COLO668 (cell line): ENCODE measurements at regions not wholly inside any gene's neighbourhood (a gene's known extent, or its start where the extent isn't known, plus 50 kb on each side); places are given as distances from the start of the nearest gene placed in this dataset.
"Not testable (repeated sequence)": the region's sequence is repeated elsewhere in the genome, so short reads cannot be mapped to it uniquely, and the experiment has no call there.

ENCODE experiments used
- DNase-seq: peaks from one replicate; lab custom pipeline; 2025; ENCODE audit not compliant: unreplicated experiment; lab: John Stamatoyannopoulos, UW

DNA sequence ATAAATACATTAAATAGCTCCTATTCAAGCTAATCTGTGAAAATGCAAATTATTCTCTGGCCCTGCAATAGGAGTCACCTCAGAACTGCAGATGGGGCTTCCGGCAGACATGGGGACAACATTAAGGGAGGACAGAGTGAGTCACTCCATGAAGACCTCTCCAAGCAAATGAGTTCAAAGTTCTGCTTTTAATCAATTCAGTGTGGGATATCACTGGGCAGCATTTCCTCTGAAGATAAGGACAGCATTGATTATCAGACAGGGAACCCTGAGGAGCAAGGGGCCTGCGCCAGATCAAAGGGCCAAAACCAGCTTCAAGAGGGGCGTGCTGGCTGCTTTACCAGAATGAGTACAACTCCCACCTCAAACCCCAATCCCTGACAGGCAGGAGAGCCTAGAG, 356.9 kb upstream of the KLHL29 start:
- DNase-seq: no peak

DNA sequence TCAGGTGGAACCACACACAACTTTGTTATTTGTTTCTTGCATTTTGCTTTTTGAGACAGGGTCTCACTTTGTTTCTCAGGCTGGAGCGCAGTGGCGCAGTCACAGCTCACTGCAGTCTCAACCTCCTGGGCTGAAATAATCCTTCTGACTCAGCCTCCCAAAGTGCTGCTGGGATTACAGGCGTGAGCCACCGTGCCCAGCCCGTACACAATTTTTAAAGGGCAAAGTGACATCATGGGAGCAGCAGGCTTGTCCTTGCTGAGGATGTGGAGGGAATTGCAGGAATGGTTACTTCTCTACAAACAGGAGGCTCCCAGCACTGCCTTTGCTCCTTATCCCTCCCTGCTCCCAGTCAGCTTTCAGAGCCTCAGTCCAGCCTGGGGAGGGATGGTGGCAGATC, 355.9 kb upstream of the KLHL29 start:
- no peak for DNase-seq

DNA sequence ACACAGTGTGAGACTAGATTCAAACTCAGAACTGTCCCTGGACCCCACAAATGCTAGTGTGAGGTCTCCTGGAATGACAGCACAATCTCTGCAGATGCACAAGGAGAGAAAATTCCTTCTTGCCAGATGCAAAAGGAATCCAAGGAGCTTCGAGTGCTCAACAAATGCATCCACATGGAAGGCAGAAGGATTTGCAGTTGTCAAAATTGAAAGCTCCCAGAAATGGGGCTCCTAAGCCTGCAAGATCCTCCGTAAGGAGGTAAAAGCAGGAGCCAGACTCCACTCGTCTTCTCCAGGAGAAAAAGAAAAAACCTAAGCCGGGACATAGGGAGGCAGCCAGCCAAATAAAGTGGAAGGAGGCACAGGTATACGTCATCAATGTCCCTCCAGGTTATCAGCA, 355.0 kb upstream of the KLHL29 start:
- DNase-seq: no peak

DNA sequence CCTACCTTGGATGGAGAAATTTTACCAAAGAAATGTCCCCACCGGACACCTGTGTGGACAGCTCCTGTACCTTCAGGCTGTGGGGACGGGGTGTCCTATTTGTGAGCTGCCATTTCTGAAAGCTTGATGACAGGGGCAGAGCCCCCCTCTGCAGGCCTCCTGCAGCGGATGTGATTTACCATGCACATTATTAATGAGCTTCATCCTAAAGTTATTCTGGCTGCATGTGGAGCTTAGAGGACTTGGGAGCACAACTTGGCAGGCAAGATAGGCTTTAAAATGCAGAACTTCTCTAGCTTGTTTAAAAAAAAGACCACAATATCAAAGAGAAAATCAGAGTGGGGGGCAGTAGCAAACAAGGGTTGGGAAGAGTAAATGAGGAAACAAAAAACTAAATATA, 350.0 kb upstream of the KLHL29 start:
- no peak for DNase-seq

DNA sequence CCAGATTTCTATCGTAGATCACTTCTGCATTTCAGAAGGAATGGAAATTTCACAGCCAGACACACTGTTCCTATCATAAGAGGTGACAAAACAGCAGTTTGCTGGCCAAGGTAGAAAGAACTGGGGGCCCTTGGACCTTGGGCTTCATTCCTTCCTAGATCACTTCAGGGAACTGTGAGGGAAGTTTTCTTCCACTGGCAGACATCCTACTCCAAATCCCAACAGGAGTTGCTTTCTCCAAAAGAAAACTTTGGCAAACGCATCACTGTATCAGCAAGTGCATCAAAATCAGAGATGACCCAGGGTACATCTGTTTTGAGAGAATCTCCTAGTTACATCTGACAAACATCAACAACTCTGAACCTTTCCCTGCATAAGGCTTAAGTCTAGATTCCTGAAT, 348.4 kb upstream of the KLHL29 start:
- no peak for DNase-seq

DNA sequence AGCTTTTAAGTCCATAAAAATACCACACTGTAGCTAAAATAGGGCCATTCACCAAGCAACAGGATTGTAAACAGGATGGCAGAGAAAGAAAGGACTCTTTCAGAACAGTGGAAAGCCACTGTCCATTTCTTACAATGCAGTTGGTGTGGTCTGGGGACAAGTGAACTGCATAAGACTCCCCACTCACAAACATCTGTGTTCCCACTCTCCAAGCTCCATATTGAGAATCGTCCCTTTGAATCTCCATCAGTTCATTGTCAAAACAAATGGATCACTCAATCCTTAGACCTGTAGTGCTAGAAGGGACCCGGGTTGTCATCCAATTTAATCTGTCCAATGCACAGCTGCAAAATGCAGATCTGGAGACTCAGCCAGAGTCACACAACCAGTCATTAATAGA, 347.4 kb upstream of the KLHL29 start:
- DNase-seq: no peak

DNA sequence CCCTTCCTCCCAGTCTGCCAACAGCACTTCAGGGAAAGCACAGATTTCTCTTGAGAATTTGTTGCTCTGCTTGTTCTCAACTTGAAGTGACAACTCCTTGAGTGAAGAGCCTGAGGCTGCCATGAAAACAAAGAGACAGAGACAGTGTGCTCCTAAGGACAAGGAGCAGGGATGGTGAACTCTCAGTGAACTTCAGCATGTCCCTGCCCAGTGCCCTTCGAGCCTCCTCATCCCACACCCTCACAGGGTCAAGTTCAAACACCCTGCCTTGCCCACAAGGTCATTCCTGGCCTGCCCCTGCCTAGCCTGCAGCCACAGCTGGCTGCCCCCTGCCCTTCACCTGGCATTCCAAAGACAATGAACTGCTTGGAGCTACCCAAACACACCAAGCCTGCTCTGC, 343.5 kb upstream of the KLHL29 start:
- DNase-seq: no peak

DNA sequence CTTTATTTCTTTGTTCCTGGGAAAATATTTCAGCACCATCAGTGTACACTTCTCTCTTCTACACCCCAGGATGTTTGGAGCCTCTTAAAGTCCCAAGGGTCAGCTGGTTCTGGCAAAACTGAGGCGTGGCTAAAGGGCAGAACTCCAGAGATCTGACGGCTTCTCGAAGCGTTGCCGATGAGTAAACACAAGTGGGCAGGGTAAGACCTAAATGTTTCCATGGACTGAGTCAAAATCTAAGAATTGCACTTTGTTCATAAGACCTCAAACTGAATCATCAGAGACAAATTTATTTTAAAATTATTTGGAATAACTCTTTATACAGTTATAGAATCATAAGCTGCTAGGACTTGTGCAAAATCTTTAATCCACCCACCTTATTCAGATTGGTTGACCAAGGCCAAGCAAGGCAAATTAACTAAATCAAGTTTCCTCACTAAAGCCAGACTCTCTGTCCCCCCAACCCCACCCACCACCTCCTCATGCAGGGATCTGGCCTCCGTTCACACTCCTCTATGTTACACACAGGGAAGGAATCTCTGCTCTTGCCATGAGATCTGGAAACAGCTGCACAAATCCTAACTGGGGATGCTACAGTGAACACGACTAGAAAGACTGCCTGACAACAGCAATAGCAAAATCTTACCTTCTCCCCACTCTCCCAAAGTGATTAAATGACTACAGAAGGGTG, 342.6 kb upstream of the KLHL29 start:
- DNase-seq: no peak

DNA sequence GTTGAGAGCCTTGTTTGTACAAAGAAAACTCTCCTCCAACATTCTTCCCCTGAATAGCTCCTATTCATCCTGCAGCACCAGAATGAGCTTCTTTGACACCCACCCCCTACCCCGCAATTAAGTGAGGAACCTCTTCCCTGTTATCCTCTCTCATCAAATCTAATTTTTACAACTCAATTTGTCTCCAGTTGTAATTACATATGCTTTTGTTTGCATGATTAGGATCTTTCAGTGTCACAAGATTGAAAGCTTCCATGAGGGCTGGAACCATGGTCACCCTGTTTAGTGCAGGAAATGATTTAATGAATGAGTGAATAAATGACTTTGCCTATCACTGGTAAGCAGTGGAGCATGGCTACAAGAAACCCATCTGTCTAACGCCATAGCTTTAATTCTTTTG, 334.6 kb upstream of the KLHL29 start:
- no peak for DNase-seq

DNA sequence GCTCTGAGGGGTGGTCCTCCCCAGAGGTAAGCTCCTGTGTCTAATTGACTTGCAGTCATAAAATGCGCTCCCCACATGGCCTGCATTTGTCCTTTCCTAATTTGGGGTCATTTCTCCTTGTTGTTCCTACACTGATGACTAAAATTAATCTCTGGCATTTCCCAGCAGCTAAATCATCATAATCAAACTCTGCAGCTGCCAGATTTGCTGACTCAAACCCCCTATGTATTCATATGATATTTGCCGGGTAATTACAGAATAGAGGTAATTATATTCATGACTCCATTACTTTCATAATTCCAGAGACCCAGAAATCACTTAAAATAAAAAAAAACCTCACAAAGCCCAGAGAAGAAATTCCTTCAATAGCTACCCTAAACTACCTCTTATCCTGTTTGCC, 331.4 kb upstream of the KLHL29 start:
- DNase-seq: no peak

DNA sequence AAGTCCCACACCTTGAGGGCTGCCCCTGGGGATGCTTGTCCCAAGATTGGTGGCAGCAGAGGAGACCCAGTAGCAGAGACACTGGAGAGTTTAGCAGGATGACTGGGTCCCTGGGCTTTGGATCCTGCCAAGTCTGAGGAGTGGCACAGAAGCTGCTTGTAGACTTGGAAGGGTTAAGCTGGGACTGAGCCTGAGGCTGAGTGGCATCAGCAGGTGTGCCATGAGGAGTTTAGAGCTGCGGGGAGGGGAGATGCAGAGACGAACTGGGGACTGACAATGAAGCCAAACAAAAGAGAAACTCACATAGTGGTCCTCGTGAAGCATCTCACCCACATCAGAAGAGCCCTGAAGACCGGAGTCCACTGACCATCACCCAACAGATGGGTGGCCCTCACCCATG, 329.7 kb upstream of the KLHL29 start:
- DNase-seq: no peak

DNA sequence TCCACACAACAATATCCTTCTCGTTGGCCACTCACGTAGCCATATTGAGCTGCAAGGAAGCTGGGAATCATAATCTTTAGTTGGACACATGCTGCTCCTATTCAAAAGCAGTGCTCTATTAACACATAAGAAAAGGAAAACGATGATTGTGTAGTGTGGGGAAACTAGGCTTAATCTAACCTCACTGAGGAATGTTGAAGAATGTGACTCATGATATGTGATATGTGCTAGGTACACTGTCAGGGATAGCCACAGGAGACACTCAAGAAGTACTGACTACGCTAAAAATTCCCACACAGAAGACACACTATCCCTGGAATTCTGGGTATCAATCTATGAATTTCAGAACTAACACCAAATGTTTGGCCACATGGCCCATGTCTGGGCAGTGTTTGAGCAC, 328.1 kb upstream of the KLHL29 start:
- DNase-seq: not testable (repeated sequence)

DNA sequence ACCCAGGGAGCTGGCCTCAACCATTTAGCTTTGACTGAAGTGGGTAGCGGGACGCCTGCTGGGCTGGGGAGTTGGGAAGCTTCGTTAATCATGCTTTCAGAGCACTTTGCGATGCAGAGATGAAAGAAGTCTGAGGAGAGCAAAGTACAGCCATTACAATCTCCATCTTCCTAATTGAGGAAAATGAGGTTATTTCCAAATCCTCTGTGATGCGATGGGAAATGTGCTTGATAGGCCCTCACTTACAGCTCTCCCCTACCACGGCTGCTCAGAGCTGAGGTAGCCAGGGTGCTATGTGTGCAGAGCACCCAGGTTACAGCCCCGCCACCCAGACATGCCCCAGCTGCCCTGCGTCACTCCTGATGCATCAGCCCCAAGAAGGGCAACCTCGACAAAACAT, 326.5 kb upstream of the KLHL29 start:
- no peak for DNase-seq

DNA sequence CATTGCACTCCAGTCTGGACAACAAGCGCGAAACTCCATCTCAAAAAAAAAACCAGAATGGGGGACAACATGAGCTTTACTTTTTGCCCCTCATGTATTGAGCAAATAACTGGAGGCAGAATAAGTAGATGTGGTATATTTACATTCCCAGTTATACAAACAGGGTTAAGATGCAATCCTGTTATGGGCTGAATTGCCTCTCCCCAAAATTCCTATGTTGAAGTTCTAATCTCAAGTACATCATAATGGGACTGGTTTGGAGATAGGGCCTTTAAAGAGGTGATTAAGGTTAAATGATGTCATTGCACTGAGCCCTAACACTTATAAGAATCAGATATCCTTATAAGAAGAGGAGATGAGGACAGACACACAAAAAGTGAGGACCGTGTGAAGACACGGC, 319.8 kb upstream of the KLHL29 start:
- DNase-seq: no peak

DNA sequence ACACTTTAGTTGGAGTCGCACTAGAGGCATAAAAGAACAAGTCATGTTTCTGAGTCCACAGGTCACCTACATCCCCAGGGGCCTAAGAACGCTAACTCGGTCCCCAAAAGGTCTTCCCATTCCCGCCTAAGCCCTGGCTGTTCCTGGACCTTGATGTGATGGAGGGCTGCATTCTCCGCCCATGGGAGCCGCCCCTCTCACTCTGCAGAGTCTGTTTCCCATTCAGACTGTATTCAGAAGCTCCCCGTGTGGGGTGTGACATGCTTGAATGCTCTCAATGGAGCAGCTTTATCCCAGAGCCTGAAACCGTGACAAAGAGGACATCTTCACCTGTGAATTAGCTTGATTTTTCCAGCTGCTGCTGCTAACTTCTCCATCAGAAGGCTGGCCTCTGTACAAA, 319.0 kb upstream of the KLHL29 start:
- DNase-seq: peak; percentile 6

DNA sequence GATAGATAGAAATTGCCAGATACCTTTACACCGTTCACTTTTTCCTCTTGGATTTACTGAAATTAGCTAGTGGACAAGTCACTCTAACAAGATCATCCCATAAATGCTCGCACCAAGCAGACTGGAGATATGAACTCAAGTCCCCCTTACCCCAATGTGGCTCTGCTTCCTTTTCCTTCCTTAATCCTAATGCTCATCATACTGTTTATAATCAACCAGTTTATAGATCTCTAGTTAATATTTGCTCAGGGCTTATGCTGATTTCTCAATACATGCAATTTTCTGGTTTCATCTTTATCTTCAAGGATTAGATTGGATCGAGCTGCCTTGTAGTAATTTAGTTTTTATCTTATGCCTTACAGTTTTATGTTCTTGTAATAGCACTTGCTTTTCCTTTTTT, 318.3 kb upstream of the KLHL29 start:
- DNase-seq: no peak

DNA sequence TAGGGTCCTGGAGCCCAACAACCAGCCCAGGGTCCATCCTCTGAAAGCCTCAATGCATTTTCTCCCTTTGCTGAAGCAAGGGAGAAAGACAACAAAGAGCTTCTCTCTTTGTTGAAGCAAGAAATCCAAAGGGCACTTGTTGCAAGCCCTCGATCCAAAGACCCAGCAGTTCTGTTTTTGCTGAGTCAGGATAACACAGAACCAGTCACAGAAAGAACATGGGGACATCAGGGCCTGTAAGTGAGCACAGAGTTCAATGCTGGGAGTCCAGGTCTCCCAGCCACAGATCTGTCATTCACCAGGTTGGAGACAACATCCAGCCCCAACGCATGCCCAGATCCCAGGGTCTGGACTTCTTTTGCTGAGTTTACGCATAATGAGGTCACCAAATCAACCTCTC, 315.8 kb upstream of the KLHL29 start:
- no peak for DNase-seq

DNA sequence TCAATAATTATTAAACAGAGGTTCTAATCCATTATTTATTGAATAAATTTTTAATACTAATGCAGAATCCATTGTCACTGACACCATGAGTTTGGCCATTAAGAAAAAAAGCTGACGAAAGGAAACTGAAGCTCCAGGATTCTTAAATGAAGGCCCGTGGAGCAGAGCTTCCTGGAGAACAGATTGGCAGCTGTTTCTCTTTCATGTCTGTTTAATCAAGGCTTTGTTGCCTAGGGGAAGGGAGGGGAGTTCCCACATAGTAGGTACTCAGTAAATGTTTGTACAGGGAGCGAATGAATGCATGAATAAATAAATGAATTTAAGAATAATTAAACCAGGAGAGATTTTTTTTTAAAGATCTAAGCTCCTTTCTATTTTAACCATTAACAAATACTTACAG, 315.1 kb upstream of the KLHL29 start:
- peak; percentile 17 for DNase-seq

DNA sequence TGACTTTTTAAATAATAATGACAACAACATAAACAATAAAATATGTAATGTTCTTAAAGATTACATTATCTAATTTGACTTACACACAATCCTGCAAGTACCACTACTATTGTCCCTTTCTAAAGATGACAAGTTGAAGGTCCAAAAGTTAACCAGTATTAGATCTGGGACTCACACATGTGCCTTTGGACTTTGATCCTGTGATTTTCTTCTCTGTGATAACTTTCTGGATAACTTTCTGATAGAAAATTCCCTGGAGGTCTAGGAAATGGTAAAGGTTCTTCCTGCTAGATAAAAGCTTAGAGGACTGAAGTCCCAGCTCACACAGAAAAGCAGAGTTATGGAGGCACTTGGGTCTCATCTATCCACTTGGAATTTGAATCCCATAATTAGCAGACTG, 311.9 kb upstream of the KLHL29 start:
- no peak for DNase-seq

DNA sequence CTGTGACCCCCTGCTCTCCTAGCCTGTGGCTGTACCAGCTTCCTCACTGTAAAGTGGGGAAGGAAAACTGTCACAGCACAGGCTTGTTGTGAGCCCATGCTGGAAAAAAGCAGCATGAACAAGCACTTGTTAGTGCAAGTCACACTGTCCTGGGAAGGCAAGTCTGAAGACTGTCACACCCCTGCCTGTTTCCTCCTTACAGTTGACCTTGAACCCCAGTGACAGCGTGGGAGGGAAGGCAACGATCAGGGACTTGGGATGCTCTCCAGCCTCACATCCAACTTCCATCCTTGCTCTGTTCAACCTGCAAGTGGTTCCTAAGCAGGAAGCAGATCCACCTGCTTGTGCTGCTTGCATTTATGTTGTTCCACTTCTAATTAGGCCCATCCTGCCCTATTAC, 311.3 kb upstream of the KLHL29 start:
- DNase-seq: no peak

DNA sequence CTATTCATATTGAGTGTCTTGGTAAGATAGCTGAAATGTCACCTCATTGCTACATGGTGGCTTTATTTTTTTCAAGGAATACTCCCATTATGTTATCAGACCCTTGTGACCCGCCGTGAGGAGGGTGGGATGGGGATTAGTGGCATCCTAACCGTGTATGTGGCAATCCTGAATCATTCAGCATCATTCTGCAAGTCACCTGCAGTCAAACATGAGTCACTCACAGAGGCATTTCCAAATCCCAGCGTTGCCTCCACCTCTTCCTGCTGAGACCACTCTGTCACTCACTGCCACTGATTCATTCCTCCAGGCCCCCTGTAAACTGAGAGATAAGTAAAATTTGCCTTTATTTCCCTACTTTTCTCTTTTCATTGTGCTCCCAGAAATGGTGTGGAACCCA, 307.4 kb upstream of the KLHL29 start:
- no peak for DNase-seq

DNA sequence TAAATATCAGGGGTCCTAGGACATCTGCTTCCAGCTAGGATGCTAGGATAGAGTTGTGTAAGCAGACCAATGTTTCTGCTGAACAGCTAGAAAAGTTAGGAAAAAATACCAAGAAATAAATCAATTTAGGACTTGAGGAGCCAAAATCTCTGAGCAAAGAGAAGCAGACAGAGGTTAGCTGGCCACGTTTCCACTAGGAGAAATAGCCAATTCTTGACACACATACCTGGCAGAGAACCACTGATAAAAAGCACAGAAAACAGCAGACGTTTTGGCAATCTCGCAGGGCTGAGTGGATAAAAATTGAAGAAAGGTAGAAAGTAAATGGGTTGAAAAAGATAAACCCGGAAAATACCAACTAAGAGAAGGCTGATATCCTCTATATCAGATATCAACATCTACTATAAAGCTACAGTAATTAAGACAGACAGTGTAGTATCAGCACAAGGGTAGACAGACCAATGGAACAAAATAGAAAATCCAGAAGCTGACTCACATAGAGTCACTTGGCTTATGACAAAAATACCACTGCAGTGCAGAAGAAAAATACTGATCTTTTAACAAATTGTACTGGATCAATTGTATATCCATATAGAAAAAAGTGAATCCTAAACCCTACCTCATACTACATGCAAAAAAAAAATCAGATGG, 306.1 kb upstream of the KLHL29 start:
- DNase-seq: no peak

DNA sequence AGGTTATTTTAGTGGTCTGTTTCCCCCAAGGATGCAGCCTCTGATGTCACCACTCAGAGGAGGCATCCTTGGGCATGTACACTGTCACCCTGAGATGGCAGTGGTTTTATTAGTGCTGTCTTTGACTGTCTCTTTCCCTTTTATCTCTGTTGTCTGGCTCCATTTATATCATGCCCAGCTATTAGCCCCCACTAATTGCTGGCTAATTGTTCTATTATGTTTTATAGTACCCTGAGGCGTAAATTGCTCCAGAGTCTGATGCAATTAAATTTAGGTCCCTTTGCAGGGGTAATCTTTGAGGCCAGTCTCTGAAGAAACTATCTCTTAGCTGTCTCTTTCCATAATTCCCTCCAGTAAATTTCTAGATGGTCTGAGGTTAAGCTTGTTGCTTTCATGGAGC, 301.0 kb upstream of the KLHL29 start:
- no peak for DNase-seq
